HEK293 (cell line): ENCODE measurements at regions not wholly inside any gene's neighbourhood (a gene's known extent, or its start where the extent isn't known, plus 50 kb on each side); places are given as distances from the start of the nearest gene placed in this dataset.

Experiments used
- CTCF ChIP-seq: fragments of 450-650 bp; formaldehyde crosslinking; IDR thresholded peaks from 2 replicates; pipeline ENCODE4 v1.5.1; 2016; ENCODE audit warnings: missing biosample characterization, missing genetic modification characterization
- KLF7 ChIP-seq: fragments of 450-650 bp; formaldehyde crosslinking; IDR thresholded peaks from 2 replicates; pipeline ENCODE4 v1.5.1; 2016; ENCODE audit warnings: missing biosample characterization, missing genetic modification characterization, borderline replicate concordance
- MYNN ChIP-seq: fragments of 450-650 bp; formaldehyde crosslinking; IDR thresholded peaks from 2 replicates; pipeline ENCODE4 v1.5.1; 2016; ENCODE audit warnings: missing biosample characterization, missing genetic modification characterization, borderline replicate concordance
- WT1 ChIP-seq: fragments of 450-650 bp; formaldehyde crosslinking; IDR thresholded peaks from 2 replicates; pipeline ENCODE4 v1.5.1; 2016; ENCODE audit warnings: missing biosample characterization, missing genetic modification characterization
- YY1 ChIP-seq: fragments of 450-650 bp; formaldehyde crosslinking; IDR thresholded peaks from 2 replicates; pipeline ENCODE4 v1.5.1; 2018; ENCODE audit warnings: missing biosample characterization, missing genetic modification characterization
- ZBTB20 ChIP-seq: fragments of 450-650 bp; formaldehyde crosslinking; IDR thresholded peaks from 2 replicates; pipeline ENCODE4 v1.5.1; 2016; ENCODE audit warnings: missing biosample characterization, missing genetic modification characterization
- ZBTB49 ChIP-seq: fragments of 450-650 bp; formaldehyde crosslinking; IDR thresholded peaks from 2 replicates; pipeline ENCODE4 v1.5.1; 2016; ENCODE audit warnings: missing biosample characterization, missing genetic modification characterization, low read depth
- ZBTB8A ChIP-seq: fragments of 450-650 bp; formaldehyde crosslinking; IDR thresholded peaks from 2 replicates; pipeline ENCODE4 v1.5.1; 2016; ENCODE audit warnings: missing biosample characterization, missing genetic modification characterization
- ZFP37 ChIP-seq: fragments of 450-650 bp; formaldehyde crosslinking; IDR thresholded peaks from 2 replicates; pipeline ENCODE4 v1.5.1; 2016; ENCODE audit warnings: missing biosample characterization, missing genetic modification characterization
- ZNF596 ChIP-seq: fragments of 450-650 bp; IDR thresholded peaks from 2 replicates; pipeline ENCODE4 v1.5.0; 2018; ENCODE audit warnings: missing biosample characterization, mild to moderate bottlenecking, missing genetic modification characterization, moderate library complexity
- ZNF791 ChIP-seq: fragments of 450-650 bp; formaldehyde crosslinking; IDR thresholded peaks from 2 replicates; pipeline ENCODE4 v1.5.1; 2016; ENCODE audit warnings: missing biosample characterization, missing genetic modification characterization
- ZNF830 ChIP-seq: fragments of 450-650 bp; IDR thresholded peaks from 2 replicates; pipeline ENCODE4 v1.5.0; 2018; ENCODE audit warnings: missing biosample characterization, missing genetic modification characterization, low read depth, mild to moderate bottlenecking, moderate library complexity

GRCh38 chr10:55062349-55062748 is 261.3 kb upstream of the PCDH15 start:
- TF ChIP-seq CTCF (tag by site-specific recombination) = no peak
- TF ChIP-seq ZNF830 (tag by site-specific recombination) = no peak
- TF ChIP-seq ZNF596 (tag by site-specific recombination) = no peak
- no peak for TF ChIP-seq KLF7
- no peak for TF ChIP-seq ZBTB8A (tag by site-specific recombination)
- no peak for TF ChIP-seq WT1 (tag by site-specific recombination)
- no peak for TF ChIP-seq ZBTB20 (tag by site-specific recombination)
- TF ChIP-seq ZBTB49 (tag by site-specific recombination) = no peak
- TF ChIP-seq ZNF791 = no peak
- no peak for TF ChIP-seq MYNN
- TF ChIP-seq YY1 = no peak
- TF ChIP-seq ZFP37 (tag by site-specific recombination) = no peak
